Inferior parietal cortex (tissue), 1 donor: ENCODE measurements at regions not wholly inside any gene's neighbourhood (a gene's known extent, or its start where the extent isn't known, plus 50 kb on each side); places are given as distances from the start of the nearest gene placed in this dataset.

Experiments used
- DNase-seq: peaks from one replicate; pipeline ENCODE4 v3.0.0-alpha.2; 2016; ENCODE audit errors: extremely low spot score

- DNase-seq = no peak
Measured at GRCh38 chr16:65463652-65464260, 341.9 kb upstream of the CDH11 start.

- no peak for DNase-seq
Measured at GRCh38 chr16:65457084-65457483, 335.2 kb upstream of the CDH11 start.

- no peak for DNase-seq
Measured at GRCh38 chr16:65455761-65456160, 333.9 kb upstream of the CDH11 start.

GRCh38 chr16:65453646-65454045 is 331.8 kb upstream of the CDH11 start:
- DNase-seq = no peak

- no peak for DNase-seq
Measured at GRCh38 chr16:65449526-65449925, 327.7 kb upstream of the CDH11 start.

- peak; percentile 13 for DNase-seq
Measured at GRCh38 chr16:65446427-65446826, 324.6 kb upstream of the CDH11 start.

GRCh38 chr16:65445313-65446260 is 323.7 kb upstream of the CDH11 start:
- DNase-seq = no peak

- DNase-seq = no peak
Measured at GRCh38 chr16:65441501-65441900, 319.6 kb upstream of the CDH11 start.

- no peak for DNase-seq
Measured at GRCh38 chr16:65429504-65430181, 307.8 kb upstream of the CDH11 start.

- DNase-seq = no peak
Measured at GRCh38 chr16:65426484-65426883, 304.6 kb upstream of the CDH11 start.

- no peak for DNase-seq
Measured at GRCh38 chr16:65422934-65423333, 301.1 kb upstream of the CDH11 start.

- no peak for DNase-seq
Measured at GRCh38 chr16:65421596-65421995, 299.7 kb upstream of the CDH11 start.

- no peak for DNase-seq
Measured at GRCh38 chr16:65418435-65418834, 296.6 kb upstream of the CDH11 start.

- no peak for DNase-seq
Measured at GRCh38 chr16:65415460-65415859, 293.6 kb upstream of the CDH11 start.

- DNase-seq = no peak
Measured at GRCh38 chr16:65414284-65414984, 292.6 kb upstream of the CDH11 start.

- no peak for DNase-seq
Measured at GRCh38 chr16:65413861-65414260, 292.0 kb upstream of the CDH11 start.

- DNase-seq = no peak
Measured at GRCh38 chr16:65410801-65411200, 288.9 kb upstream of the CDH11 start.

- no peak for DNase-seq
Measured at GRCh38 chr16:65409510-65409909, 287.6 kb upstream of the CDH11 start.

- DNase-seq = no peak
Measured at GRCh38 chr16:65406933-65407332, 285.1 kb upstream of the CDH11 start.

GRCh38 chr16:65406116-65406515 is 284.3 kb upstream of the CDH11 start:
- DNase-seq = no peak

- DNase-seq = no peak
Measured at GRCh38 chr16:65394281-65394680, 272.4 kb upstream of the CDH11 start.
